ENCODE measurements at regions not wholly inside any gene's neighbourhood (a gene's known extent, or its start where the extent isn't known, plus 50 kb on each side); places are given as distances from the start of the nearest gene placed in this dataset.

DNA sequence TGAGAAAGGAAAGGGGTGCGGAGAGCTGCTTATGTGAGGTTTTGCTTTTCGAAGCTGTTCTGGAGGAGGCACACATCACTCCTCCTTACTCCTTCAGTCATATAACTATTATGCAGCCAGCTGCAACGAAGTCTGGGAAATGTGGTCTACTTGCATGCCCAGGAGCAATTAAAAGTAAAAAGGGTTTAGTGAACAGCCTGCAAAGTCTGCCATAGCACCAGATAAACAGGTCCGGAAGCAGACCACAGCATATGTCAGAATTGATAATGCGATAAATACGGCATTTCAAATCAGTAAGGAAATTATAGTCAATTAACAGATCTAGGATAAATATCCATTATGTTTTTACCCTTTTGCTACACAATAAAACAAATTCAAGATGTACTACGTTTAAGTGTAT is 99.5 kb downstream of the POLR2M start:
- no peak for TF ChIP-seq POLR2A (IDR thresholded peaks at IDR 0.05)
- TF ChIP-seq, protein P1, sequence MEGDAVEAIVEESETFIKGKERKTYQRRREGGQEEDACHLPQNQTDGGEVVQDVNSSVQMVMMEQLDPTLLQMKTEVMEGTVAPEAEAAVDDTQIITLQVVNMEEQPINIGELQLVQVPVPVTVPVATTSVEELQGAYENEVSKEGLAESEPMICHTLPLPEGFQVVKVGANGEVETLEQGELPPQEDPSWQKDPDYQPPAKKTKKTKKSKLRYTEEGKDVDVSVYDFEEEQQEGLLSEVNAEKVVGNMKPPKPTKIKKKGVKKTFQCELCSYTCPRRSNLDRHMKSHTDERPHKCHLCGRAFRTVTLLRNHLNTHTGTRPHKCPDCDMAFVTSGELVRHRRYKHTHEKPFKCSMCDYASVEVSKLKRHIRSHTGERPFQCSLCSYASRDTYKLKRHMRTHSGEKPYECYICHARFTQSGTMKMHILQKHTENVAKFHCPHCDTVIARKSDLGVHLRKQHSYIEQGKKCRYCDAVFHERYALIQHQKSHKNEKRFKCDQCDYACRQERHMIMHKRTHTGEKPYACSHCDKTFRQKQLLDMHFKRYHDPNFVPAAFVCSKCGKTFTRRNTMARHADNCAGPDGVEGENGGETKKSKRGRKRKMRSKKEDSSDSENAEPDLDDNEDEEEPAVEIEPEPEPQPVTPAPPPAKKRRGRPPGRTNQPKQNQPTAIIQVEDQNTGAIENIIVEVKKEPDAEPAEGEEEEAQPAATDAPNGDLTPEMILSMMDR (IDR thresholded peaks at IDR 0.05): no peak
